AG04450 (cell line): ENCODE measurements at regions not wholly inside any gene's neighbourhood (a gene's known extent, or its start where the extent isn't known, plus 50 kb on each side); places are given as distances from the start of the nearest gene placed in this dataset.
"Not testable (repeated sequence)": the region's sequence is repeated elsewhere in the genome, so short reads cannot be mapped to it uniquely, and the experiment has no call there.

Experiments used
- CTCF ChIA-PET: fragments of 300-600, 350-600 bp; formaldehyde crosslinking; extraction: SDS; loops from one replicate; lab custom pipeline; 2022; ENCODE audit warnings: antibody characterized with exemption, inconsistent platforms; lab: Charles Lee
- POLR2A ChIA-PET: fragments of 350-600 bp; formaldehyde crosslinking; extraction: SDS; loops from one replicate; lab custom pipeline; 2021; ENCODE audit warnings: antibody characterized with exemption, inconsistent platforms; lab: Yijun Ruan, JAX
- DNase-seq: peaks from one replicate; pipeline ENCODE4 v3.0.0-alpha.2; 2011; ENCODE audit warnings: low read depth, low spot score
- H3K27ac ChIP-seq: one replicate; pipeline ENCODE4 v1.5.1; 2012; ENCODE audit warnings: low read depth, low read length, control low read depth
- H3K27me3 ChIP-seq: one replicate; pipeline ENCODE4 v1.6.0; 2012; ENCODE audit warnings: low read length; ENCODE audit not compliant: control insufficient read depth, insufficient read depth
- H3K4me3 ChIP-seq: 2 replicates; pipeline ENCODE4 v1.5.1; 2011; ENCODE audit warnings: mild to moderate bottlenecking, low read depth, low read length, control low read depth
- H3K9me3 ChIP-seq: 2 replicates; pipeline ENCODE4 v1.5.1; 2012; ENCODE audit warnings: low read length; ENCODE audit not compliant: control insufficient read depth, insufficient read depth
- TF ChIP-seq, protein P1 (sequence below): IDR thresholded peaks from 2 replicates; pipeline ENCODE4 v1.5.1; 2011; ENCODE audit warnings: low read depth, low read length, control low read depth, inconsistent platforms

DNA sequence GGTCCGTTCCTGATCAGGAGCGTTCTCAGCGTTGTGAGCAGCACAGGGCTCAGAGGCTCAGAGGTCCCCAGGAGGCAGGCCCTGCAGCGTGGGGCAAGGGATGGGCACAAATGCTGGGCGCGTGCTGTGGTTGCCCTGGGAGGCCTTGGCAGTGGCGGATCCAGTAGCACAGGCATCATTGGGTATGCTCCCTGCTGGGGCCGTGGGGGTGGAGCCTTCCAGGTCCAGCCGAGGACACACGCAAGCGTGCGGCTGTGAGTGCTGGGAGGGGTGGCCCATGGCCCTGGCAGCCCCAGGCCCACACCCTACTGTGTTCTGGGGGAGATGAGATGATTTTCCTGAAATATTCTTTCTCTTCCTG, 253.6 kb downstream of the ADGRD1 start:
- H3K4me3 ChIP-seq, CTCF ChIA-PET, DNase-seq, H3K27me3 ChIP-seq, H3K27ac ChIP-seq, POLR2A ChIA-PET: not testable (repeated sequence)
- H3K9me3 ChIP-seq = peaks cover 87% of the 10 kb centered on the region

DNA sequence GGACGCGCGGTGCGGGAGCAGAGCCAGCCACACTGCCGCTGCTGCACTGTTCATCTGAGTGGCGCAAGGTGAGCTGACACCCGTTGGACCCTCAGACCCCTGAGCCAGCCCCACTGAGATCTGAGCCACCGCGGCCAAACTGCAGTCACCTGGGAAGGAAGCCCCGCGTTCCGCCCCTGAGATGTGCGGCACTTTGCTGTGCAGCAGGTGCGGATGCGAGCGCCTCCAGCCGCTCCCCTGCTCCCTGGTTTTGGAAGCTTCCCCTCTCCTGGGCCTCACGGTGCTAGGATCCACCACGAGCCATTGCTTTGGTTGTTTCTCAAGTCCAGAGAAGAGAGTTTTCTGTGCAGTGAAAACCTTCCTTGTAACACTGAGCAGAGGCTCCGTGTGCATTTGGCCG, 254.1 kb downstream of the ADGRD1 start:
- H3K4me3 ChIP-seq, POLR2A ChIA-PET, DNase-seq, H3K27ac ChIP-seq, H3K27me3 ChIP-seq, CTCF ChIA-PET: not testable (repeated sequence)
- peaks cover 81% of the 10 kb centered on the region for H3K9me3 ChIP-seq

DNA sequence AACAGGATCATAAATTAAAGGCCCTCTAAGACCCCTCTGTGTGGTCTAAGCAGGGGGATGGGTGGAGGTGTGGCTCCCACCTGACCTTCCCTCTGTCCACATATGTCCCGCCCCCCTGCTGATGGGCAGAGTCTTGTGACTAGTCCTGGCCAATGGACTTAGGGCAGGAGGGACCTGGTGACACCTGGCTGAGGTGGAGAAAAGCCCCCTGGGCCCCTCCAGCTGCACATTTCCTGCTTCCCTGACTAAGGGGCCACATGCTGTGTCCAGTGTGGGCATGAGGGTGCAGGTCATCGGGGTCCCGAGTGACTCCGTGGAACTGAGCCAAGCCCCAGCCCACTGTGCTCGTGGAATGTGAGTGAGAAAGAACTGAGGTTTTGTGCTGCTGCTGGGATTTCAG, 254.7 kb downstream of the ADGRD1 start:
- ChIA-PET POLR2A (no interaction called here), CTCF (no interaction called here)
- Histone ChIP-seq H3K27me3 (no peaks in the 10 kb centered on the region), H3K27ac (no peak overlapping the region), H3K4me3 (no peak overlapping the region), H3K9me3 (peaks cover 75% of the 10 kb centered on the region)
- TF ChIP-seq, protein P1, sequence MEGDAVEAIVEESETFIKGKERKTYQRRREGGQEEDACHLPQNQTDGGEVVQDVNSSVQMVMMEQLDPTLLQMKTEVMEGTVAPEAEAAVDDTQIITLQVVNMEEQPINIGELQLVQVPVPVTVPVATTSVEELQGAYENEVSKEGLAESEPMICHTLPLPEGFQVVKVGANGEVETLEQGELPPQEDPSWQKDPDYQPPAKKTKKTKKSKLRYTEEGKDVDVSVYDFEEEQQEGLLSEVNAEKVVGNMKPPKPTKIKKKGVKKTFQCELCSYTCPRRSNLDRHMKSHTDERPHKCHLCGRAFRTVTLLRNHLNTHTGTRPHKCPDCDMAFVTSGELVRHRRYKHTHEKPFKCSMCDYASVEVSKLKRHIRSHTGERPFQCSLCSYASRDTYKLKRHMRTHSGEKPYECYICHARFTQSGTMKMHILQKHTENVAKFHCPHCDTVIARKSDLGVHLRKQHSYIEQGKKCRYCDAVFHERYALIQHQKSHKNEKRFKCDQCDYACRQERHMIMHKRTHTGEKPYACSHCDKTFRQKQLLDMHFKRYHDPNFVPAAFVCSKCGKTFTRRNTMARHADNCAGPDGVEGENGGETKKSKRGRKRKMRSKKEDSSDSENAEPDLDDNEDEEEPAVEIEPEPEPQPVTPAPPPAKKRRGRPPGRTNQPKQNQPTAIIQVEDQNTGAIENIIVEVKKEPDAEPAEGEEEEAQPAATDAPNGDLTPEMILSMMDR = no peak
- no peak for DNase-seq

DNA sequence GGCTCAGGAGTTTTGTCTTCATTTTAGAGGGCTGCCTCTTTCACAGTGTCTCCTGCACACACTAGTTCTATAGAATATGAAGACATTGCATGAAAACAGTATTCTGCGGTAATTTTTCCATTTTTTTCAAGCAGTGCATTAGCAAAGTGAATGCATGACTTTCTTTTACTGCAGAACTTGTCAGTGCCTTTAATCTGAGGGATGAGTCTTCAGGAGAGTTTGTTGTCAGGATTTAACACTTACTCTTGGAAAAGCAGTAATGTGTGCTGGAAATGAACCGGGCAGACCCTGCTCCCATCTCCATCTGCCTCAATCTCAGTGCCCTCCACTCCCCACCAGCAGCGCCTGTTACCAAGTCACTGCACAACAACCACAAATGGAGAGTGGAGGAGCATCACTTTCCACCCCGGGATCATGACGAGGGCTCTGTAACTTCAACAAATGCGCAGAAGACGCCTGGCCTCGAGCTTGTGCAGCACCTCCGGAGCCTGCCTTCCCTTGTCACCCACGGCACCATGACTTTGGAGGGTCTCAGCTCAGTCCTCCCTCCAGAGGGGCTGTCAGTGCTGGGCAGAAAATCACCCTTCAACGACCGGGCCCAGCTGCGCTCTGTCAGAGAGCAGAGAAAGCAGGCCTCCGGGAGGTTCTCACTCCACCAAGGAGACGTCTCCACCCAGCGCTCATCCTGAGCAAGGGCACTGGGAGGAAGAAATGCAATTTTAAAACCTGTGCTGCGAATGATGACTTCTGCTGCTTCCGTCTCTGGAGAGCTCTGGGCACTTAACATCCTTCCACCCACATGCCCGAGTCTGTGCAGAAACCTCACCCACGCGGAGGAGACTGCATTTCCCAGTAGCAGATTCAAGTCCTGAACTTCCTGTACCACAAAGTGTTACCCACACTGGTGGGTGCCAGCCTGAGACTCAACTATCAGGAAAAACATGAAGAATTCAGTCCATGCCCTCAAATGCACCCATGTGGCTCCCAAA, 255.7 kb downstream of the ADGRD1 start:
- DNase-seq = no peak
- Histone ChIP-seq H3K4me3 (no peak overlapping the region), H3K27ac (no peak overlapping the region), H3K9me3 (peaks cover 72% of the 10 kb centered on the region), H3K27me3 (no peaks in the 10 kb centered on the region)
- ChIA-PET CTCF (no interaction called here), POLR2A (no interaction called here)
- TF ChIP-seq, protein P1 = no peak

DNA sequence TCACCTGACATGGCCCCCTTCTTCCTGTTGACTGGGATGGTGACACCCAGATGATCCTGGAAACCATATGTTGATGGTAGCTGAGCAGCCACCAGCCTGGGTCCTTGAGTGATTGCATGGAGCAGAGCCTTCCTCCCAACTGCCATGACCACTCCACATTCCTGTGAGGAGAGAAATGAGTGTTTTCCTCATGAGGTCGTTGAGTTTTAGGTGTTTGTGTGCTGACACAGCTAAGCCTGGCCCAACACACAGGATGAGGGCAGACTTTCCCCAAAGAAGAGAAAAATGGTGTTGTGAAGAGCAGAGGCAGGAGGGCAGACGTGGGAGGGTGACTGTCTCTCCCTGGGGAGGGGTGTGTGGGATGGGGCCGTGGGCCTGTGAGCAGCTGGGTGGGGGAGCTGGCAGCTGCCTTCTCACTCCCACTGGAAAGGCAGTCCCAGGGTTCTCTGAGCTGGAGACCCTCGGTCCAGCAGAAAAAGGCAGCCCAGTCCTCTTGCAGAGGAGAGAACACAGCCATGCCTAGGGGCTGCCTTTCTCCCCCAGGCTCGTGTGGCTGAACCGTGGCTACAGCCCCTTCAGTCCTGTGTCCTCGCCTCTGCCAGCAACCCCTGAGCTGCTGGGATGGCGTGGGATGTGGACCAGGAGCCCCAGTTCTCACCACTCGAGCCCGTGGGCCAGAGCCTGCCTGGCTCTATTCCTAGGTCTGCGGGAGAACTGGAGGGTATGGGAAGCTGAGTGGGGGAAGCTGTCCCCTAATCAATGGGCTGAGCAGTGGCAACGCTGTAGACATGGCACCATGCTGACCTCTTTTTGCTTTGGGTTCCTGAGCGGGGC, 257.0 kb downstream of the ADGRD1 start:
- Histone ChIP-seq H3K9me3 (peaks cover 69% of the 10 kb centered on the region), H3K27me3 (no peaks in the 10 kb centered on the region), H3K27ac (no peak overlapping the region), H3K4me3 (no peak overlapping the region)
- ChIA-PET CTCF (no interaction called here), POLR2A (no interaction called here)
- DNase-seq = no peak
- TF ChIP-seq, protein P1 = no peak
